ENCODE measurements at regions not wholly inside any gene's neighbourhood (a gene's known extent, or its start where the extent isn't known, plus 50 kb on each side); places are given as distances from the start of the nearest gene placed in this dataset.

GRCh38 chr20:59451641-59452040 is 151.2 kb downstream of the EDN3 start:
- TF ChIP-seq, protein P1, sequence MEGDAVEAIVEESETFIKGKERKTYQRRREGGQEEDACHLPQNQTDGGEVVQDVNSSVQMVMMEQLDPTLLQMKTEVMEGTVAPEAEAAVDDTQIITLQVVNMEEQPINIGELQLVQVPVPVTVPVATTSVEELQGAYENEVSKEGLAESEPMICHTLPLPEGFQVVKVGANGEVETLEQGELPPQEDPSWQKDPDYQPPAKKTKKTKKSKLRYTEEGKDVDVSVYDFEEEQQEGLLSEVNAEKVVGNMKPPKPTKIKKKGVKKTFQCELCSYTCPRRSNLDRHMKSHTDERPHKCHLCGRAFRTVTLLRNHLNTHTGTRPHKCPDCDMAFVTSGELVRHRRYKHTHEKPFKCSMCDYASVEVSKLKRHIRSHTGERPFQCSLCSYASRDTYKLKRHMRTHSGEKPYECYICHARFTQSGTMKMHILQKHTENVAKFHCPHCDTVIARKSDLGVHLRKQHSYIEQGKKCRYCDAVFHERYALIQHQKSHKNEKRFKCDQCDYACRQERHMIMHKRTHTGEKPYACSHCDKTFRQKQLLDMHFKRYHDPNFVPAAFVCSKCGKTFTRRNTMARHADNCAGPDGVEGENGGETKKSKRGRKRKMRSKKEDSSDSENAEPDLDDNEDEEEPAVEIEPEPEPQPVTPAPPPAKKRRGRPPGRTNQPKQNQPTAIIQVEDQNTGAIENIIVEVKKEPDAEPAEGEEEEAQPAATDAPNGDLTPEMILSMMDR (IDR thresholded peaks at IDR 0.05) = no peak
- TF ChIP-seq POLR2A (IDR thresholded peaks at IDR 0.05) = no peak
